ENCODE measurements at regions not wholly inside any gene's neighbourhood (a gene's known extent, or its start where the extent isn't known, plus 50 kb on each side); places are given as distances from the start of the nearest gene placed in this dataset.
"Not testable (repeated sequence)": the region's sequence is repeated elsewhere in the genome, so short reads cannot be mapped to it uniquely, and the experiment has no call there.

DNA sequence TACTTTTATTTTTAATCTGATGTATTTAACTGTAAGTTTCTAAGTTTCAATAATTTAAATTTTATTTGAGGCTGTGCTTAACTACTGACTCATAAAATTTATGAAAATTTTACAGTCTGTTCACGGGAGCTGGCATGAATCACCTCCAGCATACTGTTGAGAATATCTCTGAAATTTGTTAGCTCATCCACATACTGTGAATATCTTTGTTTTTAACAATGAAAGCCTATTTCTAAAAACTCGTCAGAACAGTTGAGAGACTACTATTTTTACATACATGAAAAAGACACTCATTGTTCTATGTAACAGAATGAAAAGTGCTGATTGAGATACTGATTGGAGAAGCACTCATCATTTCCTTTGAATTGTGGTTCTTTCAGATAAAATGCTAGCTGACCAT, 749.3 kb downstream of the TENT5A start:
- DNase-seq (ENCODE audit: low read depth), result no peak
- H3K4me3 ChIP-seq (ENCODE audit: low read depth, low read length), result no peak overlapping the region
- no peak for TF ChIP-seq CTCF (IDR thresholded peaks at IDR 0.05; ENCODE audit: control insufficient read depth, extremely low read depth, insufficient read depth)

DNA sequence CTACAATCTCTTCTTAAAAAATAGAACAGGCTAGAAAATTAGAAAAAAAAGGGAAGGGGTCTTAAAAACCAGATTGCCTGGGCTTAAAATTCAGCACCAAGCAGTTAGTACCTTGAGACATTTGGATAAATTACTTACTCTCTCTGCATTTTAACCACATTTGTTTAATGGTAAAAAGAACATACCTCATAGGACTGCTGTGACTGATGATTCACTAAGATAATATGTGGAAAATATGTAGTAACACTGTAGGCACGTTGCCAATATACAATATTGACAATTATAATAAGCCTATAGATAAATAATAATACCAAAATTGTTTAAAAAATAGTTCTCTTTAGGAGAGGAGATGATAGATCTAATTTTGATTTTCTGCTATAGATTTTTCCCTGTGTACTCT, 750.4 kb downstream of the TENT5A start:
- H3K4me3 ChIP-seq (ENCODE audit: low read depth, low read length), result no peak overlapping the region
- no peak for DNase-seq (ENCODE audit: low read depth)
- TF ChIP-seq CTCF (IDR thresholded peaks at IDR 0.05; ENCODE audit: control insufficient read depth, extremely low read depth, insufficient read depth), result no peak

DNA sequence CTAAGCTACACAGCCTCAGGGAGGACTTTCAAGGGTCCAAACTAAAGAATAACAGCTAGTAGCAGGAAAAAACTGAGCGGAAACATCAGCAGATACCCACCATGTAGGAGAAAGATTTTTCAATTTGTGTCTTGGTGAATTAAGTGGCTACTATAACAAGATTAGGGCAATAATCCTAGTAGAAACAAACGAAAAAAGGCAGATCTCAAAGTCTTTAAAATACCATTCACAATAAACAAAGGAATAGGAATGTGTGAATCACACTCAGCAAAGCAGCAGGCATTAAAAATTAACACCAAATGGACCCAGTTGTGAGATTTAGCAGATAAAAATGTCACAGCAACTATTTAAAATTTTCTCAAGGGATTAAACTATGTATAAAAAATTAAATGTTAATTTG, 761.2 kb downstream of the TENT5A start:
- no peak overlapping the region for H3K4me3 ChIP-seq (ENCODE audit: low read depth, low read length)
- no peak for TF ChIP-seq CTCF (IDR thresholded peaks at IDR 0.05; ENCODE audit: control insufficient read depth, extremely low read depth, insufficient read depth)
- no peak for DNase-seq (ENCODE audit: low read depth)

- DNase-seq (ENCODE audit: low read depth), result no peak
- no peak for TF ChIP-seq CTCF (IDR thresholded peaks at IDR 0.05; ENCODE audit: control insufficient read depth, extremely low read depth, insufficient read depth)
- H3K4me3 ChIP-seq (ENCODE audit: low read depth, low read length), result no peak overlapping the region
Observed at GRCh38 chr6:80988892-80989291, 763.6 kb downstream of the TENT5A start.

- DNase-seq (ENCODE audit: low read depth), result no peak
- no peak overlapping the region for H3K4me3 ChIP-seq (ENCODE audit: low read depth, low read length)
- no peak for TF ChIP-seq CTCF (IDR thresholded peaks at IDR 0.05; ENCODE audit: control insufficient read depth, extremely low read depth, insufficient read depth)
Observed at GRCh38 chr6:80988286-80988685, 764.2 kb downstream of the TENT5A start.

- H3K4me3 ChIP-seq (ENCODE audit: low read depth, low read length); DNase-seq (ENCODE audit: low read depth): not testable (repeated sequence)
Observed at GRCh38 chr6:80981226-80981625, 771.3 kb downstream of the TENT5A start.

- DNase-seq (ENCODE audit: low read depth), result no peak
- no peak for TF ChIP-seq CTCF (IDR thresholded peaks at IDR 0.05; ENCODE audit: control insufficient read depth, extremely low read depth, insufficient read depth)
- H3K4me3 ChIP-seq (ENCODE audit: low read depth, low read length), result no peak overlapping the region
Observed at GRCh38 chr6:80976336-80976735, 776.1 kb downstream of the TENT5A start.

GRCh38 chr6:80974579-80974978, 777.9 kb downstream of the TENT5A start:
- H3K4me3 ChIP-seq (ENCODE audit: low read depth, low read length), result no peak overlapping the region
- TF ChIP-seq CTCF (IDR thresholded peaks at IDR 0.05; ENCODE audit: control insufficient read depth, extremely low read depth, insufficient read depth), result no peak

More at GRCh38 chr6:80974579-80974978, 777.9 kb downstream of the TENT5A start:
- DNase-seq (ENCODE audit: low read depth), result no peak

All from LNCaP clone FGC (cell line).